ENCODE measurements at regions not wholly inside any gene's neighbourhood (a gene's known extent, or its start where the extent isn't known, plus 50 kb on each side); places are given as distances from the start of the nearest gene placed in this dataset.

DNA sequence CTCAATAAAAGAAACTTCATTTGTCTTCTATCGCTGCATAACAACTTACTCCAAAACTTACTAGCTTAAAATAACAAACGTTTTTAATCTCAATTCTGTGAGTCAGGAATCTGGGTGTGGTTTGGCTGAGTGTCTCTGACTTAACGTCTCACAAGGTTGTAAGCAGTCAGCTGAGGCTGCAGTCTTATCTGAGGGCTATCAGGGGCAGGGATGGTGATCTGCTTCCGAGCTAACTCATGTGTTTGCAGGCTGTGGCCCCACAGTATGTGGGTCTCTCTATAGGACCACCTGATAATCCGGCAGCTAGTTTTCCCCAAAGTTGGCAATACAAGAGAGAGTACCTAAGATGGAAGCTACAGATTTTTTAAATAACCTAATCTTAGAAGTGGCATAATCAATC, 234.2 kb upstream of the FGGY start:
- DNase-seq (ENCODE audit: low spot score in 2 of 2), result peak in 1 of 2 donors; percentile 81
- no peaks in the 10 kb centered on the region for H3K9me3 ChIP-seq
- peak overlapping the region; percentile 28 to 55 for H3K4me3 ChIP-seq
- H3K4me1 ChIP-seq, result peaks cover 0 to 7% of the 10 kb centered on the region in 2 donors
- H3K36me3 ChIP-seq, result no peaks in the 10 kb centered on the region
- intact Hi-C loops (cut with DNase I), result loop anchor here (2.0 to 5.0 kb wide), 3 partner anchors 80 to 278 kb away; partner anchors contain the start of gene JUN
- TF ChIP-seq, protein P1, sequence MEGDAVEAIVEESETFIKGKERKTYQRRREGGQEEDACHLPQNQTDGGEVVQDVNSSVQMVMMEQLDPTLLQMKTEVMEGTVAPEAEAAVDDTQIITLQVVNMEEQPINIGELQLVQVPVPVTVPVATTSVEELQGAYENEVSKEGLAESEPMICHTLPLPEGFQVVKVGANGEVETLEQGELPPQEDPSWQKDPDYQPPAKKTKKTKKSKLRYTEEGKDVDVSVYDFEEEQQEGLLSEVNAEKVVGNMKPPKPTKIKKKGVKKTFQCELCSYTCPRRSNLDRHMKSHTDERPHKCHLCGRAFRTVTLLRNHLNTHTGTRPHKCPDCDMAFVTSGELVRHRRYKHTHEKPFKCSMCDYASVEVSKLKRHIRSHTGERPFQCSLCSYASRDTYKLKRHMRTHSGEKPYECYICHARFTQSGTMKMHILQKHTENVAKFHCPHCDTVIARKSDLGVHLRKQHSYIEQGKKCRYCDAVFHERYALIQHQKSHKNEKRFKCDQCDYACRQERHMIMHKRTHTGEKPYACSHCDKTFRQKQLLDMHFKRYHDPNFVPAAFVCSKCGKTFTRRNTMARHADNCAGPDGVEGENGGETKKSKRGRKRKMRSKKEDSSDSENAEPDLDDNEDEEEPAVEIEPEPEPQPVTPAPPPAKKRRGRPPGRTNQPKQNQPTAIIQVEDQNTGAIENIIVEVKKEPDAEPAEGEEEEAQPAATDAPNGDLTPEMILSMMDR (IDR thresholded peaks at IDR 0.05), result no peak
- H3K27ac ChIP-seq, result peak overlapping the region; percentile 78 to 80
- H3K27me3 ChIP-seq, result no peaks in the 10 kb centered on the region

DNA sequence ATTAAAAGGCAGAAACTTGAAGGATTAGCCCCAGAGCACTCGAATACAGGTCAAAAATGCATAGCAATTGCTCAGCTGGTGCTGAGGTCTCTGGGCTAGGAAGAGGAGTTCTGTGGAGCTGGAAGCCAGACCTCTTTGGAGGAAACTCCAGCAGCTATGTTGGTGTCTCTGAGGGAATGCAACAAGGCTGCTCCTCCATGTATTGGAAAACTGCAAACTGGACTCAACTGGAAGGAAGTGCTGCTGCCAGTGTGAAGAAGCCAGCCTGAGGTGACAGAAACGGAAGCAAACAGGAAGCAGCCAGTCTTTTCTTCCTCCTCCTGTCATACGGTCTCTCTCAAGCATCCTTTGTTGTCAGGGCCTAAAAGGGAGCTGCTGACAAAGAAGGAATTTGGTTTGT, 233.4 kb upstream of the FGGY start:
- no peak for DNase-seq (ENCODE audit: low spot score in 2 of 2)

DNA sequence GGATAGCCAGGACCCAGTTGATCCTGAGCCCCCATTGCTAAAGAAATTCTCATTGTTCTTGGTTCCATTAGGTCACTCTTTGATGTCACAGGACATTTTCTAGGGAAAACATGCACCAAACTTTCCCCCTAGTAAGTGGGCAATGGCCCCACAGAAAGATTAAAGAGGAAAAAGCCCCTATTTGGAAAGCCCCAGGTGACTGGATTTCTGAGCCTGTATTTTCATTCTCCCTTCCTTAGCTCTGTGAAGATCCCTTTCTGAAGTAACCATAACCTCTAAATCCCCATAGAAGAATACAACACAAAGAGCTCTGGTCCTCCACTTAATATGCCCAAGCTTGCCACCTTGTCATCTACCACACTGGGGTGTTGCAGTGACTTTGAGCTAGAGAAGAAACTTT, 232.3 kb upstream of the FGGY start:
- no peak for DNase-seq (ENCODE audit: low spot score in 2 of 2)
- peaks cover 0 to 7% of the 10 kb centered on the region in 2 donors for H3K4me1 ChIP-seq
- H3K27me3 ChIP-seq, result no peaks in the 10 kb centered on the region
- no peaks in the 10 kb centered on the region for H3K9me3 ChIP-seq
- intact Hi-C loops (cut with DNase I), result loop anchor here (5.0 kb wide), 2 partner anchors 78 to 162 kb away; no protein-coding TSS in a partner anchor
- no peaks in the 10 kb centered on the region for H3K36me3 ChIP-seq
- TF ChIP-seq, protein P1 (IDR thresholded peaks at IDR 0.05), result no peak
- H3K4me3 ChIP-seq, result no peak overlapping the region
- no peak overlapping the region for H3K27ac ChIP-seq

More for the DNA sequence above, 233.4 kb upstream of the FGGY start:
- intact Hi-C loops (cut with DNase I), result loop anchor here (2.0 to 5.0 kb wide), 3 partner anchors 79 to 279 kb away; partner anchors contain the start of gene JUN
- H3K9me3 ChIP-seq, result no peaks in the 10 kb centered on the region
- no peaks in the 10 kb centered on the region for H3K27me3 ChIP-seq
- TF ChIP-seq, protein P1 (IDR thresholded peaks at IDR 0.05), result no peak
- peak overlapping the region in 1 of 2 donors; percentile 78 for H3K27ac ChIP-seq
- no peak overlapping the region for H3K4me3 ChIP-seq
- H3K36me3 ChIP-seq, result no peaks in the 10 kb centered on the region
- H3K4me1 ChIP-seq, result peaks cover 0 to 7% of the 10 kb centered on the region in 2 donors

DNA sequence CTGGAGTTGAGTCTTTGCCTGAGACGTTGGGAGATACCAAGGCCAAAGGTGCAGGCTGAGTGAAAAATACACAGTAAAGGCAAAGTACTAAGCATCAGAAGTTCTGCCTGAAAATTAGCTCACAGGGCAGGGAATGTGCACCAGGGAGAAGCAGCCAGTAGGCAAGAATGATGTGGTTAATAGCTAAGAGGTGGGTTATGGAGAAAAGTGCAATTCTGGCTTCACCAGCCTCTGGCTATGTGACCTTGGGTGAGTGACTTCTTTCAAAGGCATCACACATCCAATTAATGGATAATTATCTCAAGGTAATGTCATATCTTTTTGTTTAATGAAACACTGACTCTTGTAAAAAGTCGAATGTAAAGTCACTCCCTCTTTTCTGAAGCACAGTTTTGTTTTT, 230.7 kb upstream of the FGGY start:
- intact Hi-C loops (cut with DNase I), result no loop called here
- DNase-seq (ENCODE audit: low spot score in 2 of 2), result no peak
- no peak overlapping the region for H3K27ac ChIP-seq
- H3K4me1 ChIP-seq, result peaks cover 0 to 7% of the 10 kb centered on the region in 2 donors
- H3K36me3 ChIP-seq, result no peaks in the 10 kb centered on the region
- TF ChIP-seq, protein P1 (IDR thresholded peaks at IDR 0.05), result no peak
- H3K9me3 ChIP-seq, result no peaks in the 10 kb centered on the region
- H3K27me3 ChIP-seq, result no peaks in the 10 kb centered on the region
- no peak overlapping the region for H3K4me3 ChIP-seq

DNA sequence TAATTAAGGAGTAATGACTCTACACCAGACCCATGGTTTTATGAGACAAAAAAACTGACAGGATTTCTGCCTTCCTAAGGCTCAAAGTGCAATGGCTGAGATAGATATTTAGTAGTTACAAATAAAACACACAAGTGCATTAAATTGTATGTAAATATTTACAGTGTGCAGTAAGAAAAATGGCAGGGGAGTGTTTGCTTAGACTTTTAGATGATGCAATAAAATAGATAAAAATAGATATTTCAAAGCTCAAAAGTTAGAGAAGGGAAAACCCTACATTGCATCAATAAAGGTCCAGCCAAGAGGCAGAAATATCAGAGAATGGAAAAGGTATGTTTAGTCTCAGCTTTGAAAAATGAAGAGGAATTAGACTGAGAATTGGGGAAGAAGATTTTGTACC, 226.3 kb upstream of the FGGY start:
- Histone ChIP-seq H3K27ac (no peak overlapping the region), H3K4me3 (no peak overlapping the region), H3K36me3 (no peaks in the 10 kb centered on the region), H3K4me1 (no peaks in the 10 kb centered on the region), H3K27me3 (no peaks in the 10 kb centered on the region), H3K9me3 (no peaks in the 10 kb centered on the region)
- no peak for DNase-seq (ENCODE audit: low spot score in 2 of 2)
- intact Hi-C loops (cut with DNase I), result no loop called here
- TF ChIP-seq, protein P1 (IDR thresholded peaks at IDR 0.05), result no peak

DNA sequence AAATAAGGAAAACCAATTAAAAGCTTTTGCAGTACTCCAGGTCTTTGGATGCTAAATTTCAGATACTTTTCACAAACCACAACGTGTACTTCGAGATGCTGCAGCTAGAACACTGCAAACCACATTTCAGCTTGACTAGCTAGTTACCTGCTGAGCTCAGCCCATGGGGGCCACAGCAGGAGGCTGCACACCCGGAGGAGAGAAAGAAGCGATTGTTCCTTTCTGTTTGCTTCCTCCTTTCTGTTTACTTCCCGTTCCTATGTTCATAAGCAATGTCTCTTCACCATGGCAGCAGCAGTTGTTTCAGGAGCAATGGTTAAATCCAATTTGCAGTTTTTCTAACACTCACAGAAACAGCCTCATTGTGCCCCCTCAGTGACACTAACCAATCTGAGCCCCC, 225.6 kb upstream of the FGGY start:
- Histone ChIP-seq H3K4me3 (no peak overlapping the region), H3K27me3 (no peaks in the 10 kb centered on the region), H3K4me1 (no peaks in the 10 kb centered on the region), H3K9me3 (no peaks in the 10 kb centered on the region), H3K36me3 (no peaks in the 10 kb centered on the region), H3K27ac (no peak overlapping the region)
- DNase-seq (ENCODE audit: low spot score in 2 of 2), result no peak
- TF ChIP-seq, protein P1 (IDR thresholded peaks at IDR 0.05), result no peak
- intact Hi-C loops (cut with DNase I), result no loop called here

All from ascending aorta (tissue), 2 donors.